ENCODE measurements at regions not wholly inside any gene's neighbourhood (a gene's known extent, or its start where the extent isn't known, plus 50 kb on each side); places are given as distances from the start of the nearest gene placed in this dataset.

DNA sequence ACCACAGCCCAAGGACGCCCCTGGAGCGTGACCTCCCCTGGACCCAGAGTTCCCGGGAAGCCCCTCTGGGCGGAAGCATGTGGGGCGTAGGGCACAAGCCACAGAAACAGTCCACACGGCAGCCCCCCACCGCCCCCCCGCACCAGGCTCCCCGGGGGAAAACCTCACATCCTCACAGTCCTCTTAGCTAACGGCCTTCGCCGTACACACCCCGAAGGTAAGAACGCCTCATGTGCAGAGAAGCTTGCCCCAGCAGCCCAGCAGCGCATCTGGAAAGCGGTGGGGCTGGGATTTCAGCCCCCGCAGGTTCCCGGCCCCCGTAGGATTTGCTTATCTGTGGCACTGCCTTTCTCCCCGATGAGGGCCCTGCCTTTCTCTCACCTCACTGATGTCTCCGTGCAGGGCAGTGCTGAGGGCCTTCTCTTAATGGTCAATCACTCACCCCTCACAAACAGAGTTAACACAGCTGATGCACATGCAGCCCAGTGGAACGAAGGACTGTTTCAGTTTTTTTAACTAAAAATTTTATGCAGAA is 309.2 kb downstream of the BRD1 start (continued):
- TF ChIP-seq, protein P1, sequence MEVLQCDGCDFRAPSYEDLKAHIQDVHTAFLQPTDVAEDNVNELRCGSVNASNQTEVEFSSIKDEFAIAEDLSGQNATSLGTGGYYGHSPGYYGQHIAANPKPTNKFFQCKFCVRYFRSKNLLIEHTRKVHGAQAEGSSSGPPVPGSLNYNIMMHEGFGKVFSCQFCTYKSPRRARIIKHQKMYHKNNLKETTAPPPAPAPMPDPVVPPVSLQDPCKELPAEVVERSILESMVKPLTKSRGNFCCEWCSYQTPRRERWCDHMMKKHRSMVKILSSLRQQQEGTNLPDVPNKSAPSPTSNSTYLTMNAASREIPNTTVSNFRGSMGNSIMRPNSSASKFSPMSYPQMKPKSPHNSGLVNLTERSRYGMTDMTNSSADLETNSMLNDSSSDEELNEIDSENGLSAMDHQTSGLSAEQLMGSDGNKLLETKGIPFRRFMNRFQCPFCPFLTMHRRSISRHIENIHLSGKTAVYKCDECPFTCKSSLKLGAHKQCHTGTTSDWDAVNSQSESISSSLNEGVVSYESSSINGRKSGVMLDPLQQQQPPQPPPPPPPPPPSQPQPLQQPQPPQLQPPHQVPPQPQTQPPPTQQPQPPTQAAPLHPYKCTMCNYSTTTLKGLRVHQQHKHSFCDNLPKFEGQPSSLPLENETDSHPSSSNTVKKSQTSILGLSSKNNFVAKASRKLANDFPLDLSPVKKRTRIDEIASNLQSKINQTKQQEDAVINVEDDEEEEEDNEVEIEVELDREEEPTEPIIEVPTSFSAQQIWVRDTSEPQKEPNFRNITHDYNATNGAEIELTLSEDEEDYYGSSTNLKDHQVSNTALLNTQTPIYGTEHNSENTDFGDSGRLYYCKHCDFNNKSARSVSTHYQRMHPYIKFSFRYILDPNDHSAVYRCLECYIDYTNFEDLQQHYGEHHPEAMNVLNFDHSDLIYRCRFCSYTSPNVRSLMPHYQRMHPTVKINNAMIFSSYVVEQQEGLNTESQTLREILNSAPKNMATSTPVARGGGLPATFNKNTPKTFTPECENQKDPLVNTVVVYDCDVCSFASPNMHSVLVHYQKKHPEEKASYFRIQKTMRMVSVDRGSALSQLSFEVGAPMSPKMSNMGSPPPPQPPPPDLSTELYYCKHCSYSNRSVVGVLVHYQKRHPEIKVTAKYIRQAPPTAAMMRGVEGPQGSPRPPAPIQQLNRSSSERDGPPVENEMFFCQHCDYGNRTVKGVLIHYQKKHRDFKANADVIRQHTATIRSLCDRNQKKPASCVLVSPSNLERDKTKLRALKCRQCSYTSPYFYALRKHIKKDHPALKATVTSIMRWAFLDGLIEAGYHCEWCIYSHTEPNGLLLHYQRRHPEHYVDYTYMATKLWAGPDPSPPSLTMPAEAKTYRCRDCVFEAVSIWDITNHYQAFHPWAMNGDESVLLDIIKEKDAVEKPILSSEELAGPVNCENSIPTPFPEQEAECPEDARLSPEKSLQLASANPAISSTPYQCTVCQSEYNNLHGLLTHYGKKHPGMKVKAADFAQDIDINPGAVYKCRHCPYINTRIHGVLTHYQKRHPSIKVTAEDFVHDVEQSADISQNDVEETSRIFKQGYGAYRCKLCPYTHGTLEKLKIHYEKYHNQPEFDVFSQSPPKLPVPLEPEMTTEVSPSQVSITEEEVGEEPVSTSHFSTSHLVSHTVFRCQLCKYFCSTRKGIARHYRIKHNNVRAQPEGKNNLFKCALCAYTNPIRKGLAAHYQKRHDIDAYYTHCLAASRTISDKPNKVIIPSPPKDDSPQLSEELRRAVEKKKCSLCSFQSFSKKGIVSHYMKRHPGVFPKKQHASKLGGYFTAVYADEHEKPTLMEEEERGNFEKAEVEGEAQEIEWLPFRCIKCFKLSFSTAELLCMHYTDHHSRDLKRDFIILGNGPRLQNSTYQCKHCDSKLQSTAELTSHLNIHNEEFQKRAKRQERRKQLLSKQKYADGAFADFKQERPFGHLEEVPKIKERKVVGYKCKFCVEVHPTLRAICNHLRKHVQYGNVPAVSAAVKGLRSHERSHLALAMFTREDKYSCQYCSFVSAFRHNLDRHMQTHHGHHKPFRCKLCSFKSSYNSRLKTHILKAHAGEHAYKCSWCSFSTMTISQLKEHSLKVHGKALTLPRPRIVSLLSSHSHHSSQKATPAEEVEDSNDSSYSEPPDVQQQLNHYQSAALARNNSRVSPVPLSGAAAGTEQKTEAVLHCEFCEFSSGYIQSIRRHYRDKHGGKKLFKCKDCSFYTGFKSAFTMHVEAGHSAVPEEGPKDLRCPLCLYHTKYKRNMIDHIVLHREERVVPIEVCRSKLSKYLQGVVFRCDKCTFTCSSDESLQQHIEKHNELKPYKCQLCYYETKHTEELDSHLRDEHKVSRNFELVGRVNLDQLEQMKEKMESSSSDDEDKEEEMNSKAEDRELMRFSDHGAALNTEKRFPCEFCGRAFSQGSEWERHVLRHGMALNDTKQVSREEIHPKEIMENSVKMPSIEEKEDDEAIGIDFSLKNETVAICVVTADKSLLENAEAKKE (CRISPR knock-in tag; IDR thresholded peaks at IDR 0.05) = no peak
- TF ChIP-seq CREB1 (CRISPR knock-in tag; IDR thresholded peaks at IDR 0.05; ENCODE audit: low read depth) (no peak), STAT1 (IDR thresholded peaks at IDR 0.05; ENCODE audit: unreplicated experiment) (no peak), JUNB (IDR thresholded peaks at IDR 0.05; ENCODE audit: unreplicated experiment) (no peak), POLR2AphosphoS5 (IDR thresholded peaks at IDR 0.05; ENCODE audit: low read depth) (no peak), ETS1 (IDR thresholded peaks at IDR 0.05) (no peak), REST (IDR thresholded peaks at IDR 0.05; ENCODE audit: unreplicated experiment) (no peak), NANOG (IDR thresholded peaks at IDR 0.05; ENCODE audit: borderline replicate concordance) (no peak), CTCF (conservative IDR thresholded peaks at IDR 0.05; ENCODE audit: low read depth in 2 of 2) (no peak)

All from GM23338 (cell line).